GOT3 (cell line): ENCODE measurements at regions not wholly inside any gene's neighbourhood (a gene's known extent, or its start where the extent isn't known, plus 50 kb on each side); places are given as distances from the start of the nearest gene placed in this dataset.
"Not testable (repeated sequence)": the region's sequence is repeated elsewhere in the genome, so short reads cannot be mapped to it uniquely, and the experiment has no call there.

ENCODE experiments used
- DNase-seq: peaks from one replicate; lab custom pipeline; 2025; ENCODE audit warnings: mixed read lengths; lab: John Stamatoyannopoulos, UW

- no peak for DNase-seq
These were observed 60.0 kb upstream of the TMPRSS2 start for GRCh38 chr21:41567901-41568510.

GRCh38 chr21:41567237-41567636, 59.3 kb upstream of the TMPRSS2 start:
- DNase-seq = not testable (repeated sequence)

- DNase-seq = no peak
These were observed 58.6 kb upstream of the TMPRSS2 start for GRCh38 chr21:41566500-41567014.

GRCh38 chr21:41565550-41565949, 57.6 kb upstream of the TMPRSS2 start:
- no peak for DNase-seq

GRCh38 chr21:41564871-41565274, 56.9 kb upstream of the TMPRSS2 start:
- no peak for DNase-seq

GRCh38 chr21:41562101-41563000, 54.4 kb upstream of the TMPRSS2 start:
- no peak for DNase-seq

- no peak for DNase-seq
These were observed 53.7 kb upstream of the TMPRSS2 start for GRCh38 chr21:41561701-41562100.

GRCh38 chr21:41560661-41561158, 52.8 kb upstream of the TMPRSS2 start:
- no peak for DNase-seq

GRCh38 chr21:41559658-41560631, 52.0 kb upstream of the TMPRSS2 start:
- no peak for DNase-seq

- DNase-seq = no peak
These were observed 50.9 kb upstream of the TMPRSS2 start for GRCh38 chr21:41558842-41559241.

- DNase-seq = no peak
These were observed 49.9 kb upstream of the TMPRSS2 start for GRCh38 chr21:41557884-41558283.
